K562 (cell line): ENCODE measurements at regions not wholly inside any gene's neighbourhood (a gene's known extent, or its start where the extent isn't known, plus 50 kb on each side); places are given as distances from the start of the nearest gene placed in this dataset.

Experiments
- ATAC-seq: fragments of 200-7000 bp; cut with Tn5 transposase; 3 replicates; pipeline ENCODE4 v1.9.1; 2020; ENCODE audit warnings: moderate library complexity
- BruUV-seq: library from RNA; stranded (reverse); fragments of 400-500 nt; replicated peaks from 2 replicates; lab custom pipeline; 2021; lab: Mats Ljungman, UMichigan
- CTCF ChIA-PET: fragments of 300-600 bp; formaldehyde crosslinking; extraction: SDS; loops from one replicate; lab custom pipeline; 2021; ENCODE audit warnings: low intra/inter-chr PET ratio; lab: Yijun Ruan, JAX
- POLR2A ChIA-PET: fragments of 300-600, 350-650 bp; sonication (Branson Sonifier 250); formaldehyde crosslinking; extraction: SDS; loops from one replicate; lab custom pipeline; 2021; ENCODE audit warnings: antibody characterized with exemption, inconsistent platforms; lab: Yijun Ruan, JAX
- DNase-seq, 4 experiments: peaks; one replicate each; pipeline versions ENCODE4 v3.0.0 to v3.0.0-alpha.2; 2011 to 2018; ENCODE audit warnings: low spot score in 3 of 4, mixed read lengths in 3 of 4; ENCODE audit errors: extremely low read depth in 1 of 4
- FAIRE-seq: peaks from 2 replicates; lab custom pipeline; 2011; peaks lifted over from hg19 to GRCh38; lab: Jason Lieb, UNC
- H2AFZ ChIP-seq: 2 replicates; pipeline ENCODE4 v1.6.0; 2011; ENCODE audit warnings: low read depth, low read length, control low read depth, inconsistent platforms
- H3K27ac ChIP-seq: fragments of 200-600 bp; 3 replicates; pipeline ENCODE4 v1.8.0; 2011; ENCODE audit warnings: low read depth, mild to moderate bottlenecking, control low read depth, inconsistent platforms, low read length, moderate library complexity, mixed read lengths; ENCODE audit errors: extremely low read depth
- H3K27me3 ChIP-seq, 2 experiments: fragments of 300-600 bp in 1 of 2; 2 replicates in 1 of 2; 3 replicates in 1 of 2; pipeline versions ENCODE4 v1.6.0 to v1.8.0; 2011; ENCODE audit warnings: inconsistent platforms in 2 of 2, low read length in 2 of 2, mild to moderate bottlenecking in 1 of 2, mixed read lengths in 1 of 2, moderate library complexity in 1 of 2; ENCODE audit not compliant: control insufficient read depth in 2 of 2, insufficient read depth in 2 of 2
- H3K36me3 ChIP-seq: fragments of 300-600 bp; 3 replicates; pipeline ENCODE4 v1.8.0; 2011; ENCODE audit warnings: mild to moderate bottlenecking, low read length, inconsistent platforms; ENCODE audit not compliant: control insufficient read depth, insufficient read depth
- H3K4me1 ChIP-seq, 2 experiments: fragments of 200-600 bp in 1 of 2; replicated peaks in 1 of 2; 2 replicates in 1 of 2; 3 replicates in 1 of 2; pipeline versions ENCODE4 v1.5.1 to v1.8.0; 2011; ENCODE audit warnings: inconsistent platforms in 2 of 2, low read length in 2 of 2, mild to moderate bottlenecking in 1 of 2, mixed read lengths in 1 of 2, moderate library complexity in 1 of 2; ENCODE audit not compliant: control insufficient read depth in 2 of 2, insufficient read depth in 2 of 2
- H3K4me2 ChIP-seq: 2 replicates; pipeline ENCODE4 v1.6.1; 2011; ENCODE audit warnings: low read length, control low read depth, inconsistent platforms, mixed read lengths; ENCODE audit not compliant: insufficient read depth
- H3K4me3 ChIP-seq: fragments of 200-600 bp; sonication (generic), shearing (Covaris generic); 2 replicates; pipeline ENCODE4 v1.5.1; 2016; ENCODE audit warnings: control low read depth, inconsistent platforms
- H3K79me2 ChIP-seq: fragments of 200-600 bp; 3 replicates; pipeline ENCODE4 v1.8.0; 2011; ENCODE audit warnings: low read length, inconsistent platforms; ENCODE audit not compliant: control insufficient read depth, insufficient read depth
- H3K9ac ChIP-seq, 2 experiments: 2 replicates each; pipeline versions ENCODE4 v1.6.0 to v1.6.1; 2011; ENCODE audit warnings: low read depth in 2 of 2, low read length in 2 of 2, control low read depth in 1 of 2, inconsistent platforms in 1 of 2, mild to moderate bottlenecking in 1 of 2, mixed read lengths in 1 of 2; ENCODE audit not compliant: insufficient read depth in 1 of 2
- H3K9me1 ChIP-seq: one replicate; pipeline ENCODE4 v1.6.0; 2011; ENCODE audit warnings: inconsistent platforms, mild to moderate bottlenecking, low read length, moderate library complexity; ENCODE audit not compliant: control insufficient read depth, insufficient read depth
- H3K9me3 ChIP-seq: replicated peaks from 2 replicates; pipeline ENCODE4 v1.5.1; 2011; ENCODE audit warnings: low read depth, low read length, inconsistent platforms; ENCODE audit not compliant: control insufficient read depth, insufficient read depth
- H4K20me1 ChIP-seq: replicated peaks from 2 replicates; pipeline ENCODE4 v1.6.1; 2011; ENCODE audit warnings: low read length, inconsistent platforms, mixed read lengths; ENCODE audit not compliant: control insufficient read depth, insufficient read depth
- ARID3B ChIP-seq: fragments of 250-450 bp; sonication (Bioruptor Pico); IDR thresholded peaks from 2 replicates; pipeline ENCODE4 v1.4.0; 2020; ENCODE audit warnings: borderline replicate concordance
- FOXP1 ChIP-seq: sonication (generic); formaldehyde crosslinking; IDR thresholded peaks from 2 replicates; pipeline ENCODE4 v1.8.0; 2022; ENCODE audit warnings: mild to moderate bottlenecking, missing genetic modification reagents
- JUND ChIP-seq, 2 experiments: IDR thresholded peaks; 2 replicates in 1 of 2; 3 replicates in 1 of 2; pipeline ENCODE4 v1.6.1; 2011; ENCODE audit warnings: borderline replicate concordance in 2 of 2, low read depth in 2 of 2, low read length in 2 of 2, improper control_type of control experiment in 1 of 2, missing biosample characterization in 1 of 2, missing genetic modification characterization in 1 of 2, missing genetic modification reagents in 1 of 2
- MAFG ChIP-seq: fragments of 450-650 bp; conservative IDR thresholded peaks from 2 replicates; pipeline ENCODE4 v1.6.1; 2016; ENCODE audit warnings: missing genetic modification characterization, missing compliant biosample characterization
- ZNF143 ChIP-seq: sonication (generic); formaldehyde crosslinking; IDR thresholded peaks from 2 replicates; pipeline ENCODE4 v1.9.0; 2022; ENCODE audit warnings: mild to moderate bottlenecking, missing genetic modification reagents
- WGBS: fragments of 100-300 bp; shearing (Covaris generic); methylation state at CpG from one replicate; pipeline ENCODE4 v1.1.6; 2016; ENCODE audit warnings: low coverage, mixed read lengths; ENCODE audit not compliant: insufficient coverage; ENCODE audit errors: missing lambda C conversion rate; 5-methylcytosine and 5-hydroxymethylcytosine counted together
- in situ Hi-C: fragments of 300-500 bp; cut with MboI; formaldehyde crosslinking; loops from 4 replicates; pipeline ENCODE4 v1.15.0; 2018; ENCODE audit warnings: inconsistent platforms, mixed read lengths
- intact Hi-C: fragments of 100-400 bp; cut with micrococcal nuclease; formaldehyde crosslinking; loops from 2 replicates; pipeline ENCODE4 v1.14.2; 2022

- POLR2A ChIA-PET: no interaction called here
- TF ChIP-seq JUND (IDR thresholded peaks at IDR 0.05; ENCODE audit: borderline replicate concordance, low read depth, low read length) (no peak), JUND (tag; IDR thresholded peaks at IDR 0.05; ENCODE audit: borderline replicate concordance, low read depth, low read length) (no peak), MAFG (no peak)
- TF ChIP-seq, all 486 proteins: peak for 0
- ATAC-seq: no peak
- in situ Hi-C loops (no loop called here), intact Hi-C loops (no loop called here)
- H3K4me2 ChIP-seq: no peak overlapping the region
- CTCF ChIA-PET: no interaction called here
- WGBS: 9% methylated on average over 1 of the region's 1 CpG
- no peak overlapping the region for H2AFZ ChIP-seq
- DNase-seq: no peak
- no peaks in the 10 kb centered on the region for H3K9me1 ChIP-seq
- no peaks in the 10 kb centered on the region for H3K79me2 ChIP-seq
- no peaks in the 10 kb centered on the region for H4K20me1 ChIP-seq
- no peaks in the 10 kb centered on the region for H3K27me3 ChIP-seq
- H3K27ac ChIP-seq: no peak overlapping the region
- H3K9me3 ChIP-seq: no peaks in the 10 kb centered on the region
- no peaks in the 10 kb centered on the region for H3K4me1 ChIP-seq
- H3K9ac ChIP-seq: no peak overlapping the region
- no peak for FAIRE-seq
- no TSS peak for BruUV-seq
- H3K36me3 ChIP-seq: no peaks in the 10 kb centered on the region
- no peak overlapping the region for H3K4me3 ChIP-seq
Measured at GRCh38 chr3:98966434-98966833, 64.9 kb upstream of the DCBLD2 start.

- Histone ChIP-seq H3K4me3 (no peak overlapping the region), H3K9me3 (no peaks in the 10 kb centered on the region), H3K27ac (no peak overlapping the region), H3K27me3 (no peaks in the 10 kb centered on the region), H3K9ac (no peak overlapping the region), H3K9me1 (no peaks in the 10 kb centered on the region), H3K79me2 (no peaks in the 10 kb centered on the region)
- no peak for ATAC-seq
- 10% methylated on average over 2 of the region's 2 CpGs for WGBS
- TF ChIP-seq ARID3B (CRISPR knock-in tag): no peak
- TF ChIP-seq FOXP1 (CRISPR knock-in tag): no peak
- no peak for TF ChIP-seq ZNF143 (CRISPR knock-in tag)
- TF ChIP-seq, all 486 proteins: peak for 0
- Histone ChIP-seq H3K4me1 (no peaks in the 10 kb centered on the region), H3K36me3 (no peaks in the 10 kb centered on the region), H4K20me1 (no peaks in the 10 kb centered on the region), H2AFZ (no peak overlapping the region), H3K4me2 (no peak overlapping the region)
- BruUV-seq: no TSS peak
- intact Hi-C loops (no loop called here), in situ Hi-C loops (no loop called here)
- DNase-seq (no peak), FAIRE-seq (no peak)
- POLR2A ChIA-PET: no interaction called here
- CTCF ChIA-PET: no interaction called here
Measured at GRCh38 chr3:98964784-98965183, 63.3 kb upstream of the DCBLD2 start.
